Ammon's horn (tissue), 1 donor: ENCODE measurements at regions not wholly inside any gene's neighbourhood (a gene's known extent, or its start where the extent isn't known, plus 50 kb on each side); places are given as distances from the start of the nearest gene placed in this dataset.
A peak's percentile ranks its signal among the peaks of the same experiment; 100 is the strongest.
"Not testable (repeated sequence)": the region's sequence is repeated elsewhere in the genome, so short reads cannot be mapped to it uniquely, and the experiment has no call there.

Source experiments
- DNase-seq: peaks from one replicate; pipeline ENCODE4 v3.0.0-alpha.2; 2016; ENCODE audit warnings: low spot score

DNA sequence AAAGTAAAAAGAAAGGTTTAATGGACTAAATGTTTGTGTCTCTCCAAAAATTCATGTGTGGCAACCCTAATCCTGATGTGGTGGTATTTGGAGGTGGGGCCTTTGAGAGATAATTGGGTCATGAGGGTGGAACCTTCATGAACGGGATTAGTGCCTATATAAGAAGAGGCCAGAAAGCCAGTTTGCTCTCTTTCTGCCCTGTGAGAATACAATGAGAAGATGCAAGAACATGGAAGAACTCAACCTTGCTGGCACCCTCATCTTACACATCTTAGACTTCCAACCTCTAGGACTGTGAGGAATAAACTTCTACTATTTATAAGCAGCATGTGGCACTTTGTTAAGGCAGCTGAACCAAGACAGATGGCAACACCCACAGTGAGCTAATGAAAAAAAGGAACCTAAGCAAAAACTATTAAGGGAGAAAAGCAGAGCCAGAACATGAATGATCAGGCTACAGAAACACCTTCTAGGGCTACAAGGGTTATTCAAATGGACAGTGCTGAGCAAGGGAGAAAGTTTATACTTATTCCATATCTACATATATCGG lies 159.5 kb downstream of the PLK2 start:
- DNase-seq = peak; percentile 41

DNA sequence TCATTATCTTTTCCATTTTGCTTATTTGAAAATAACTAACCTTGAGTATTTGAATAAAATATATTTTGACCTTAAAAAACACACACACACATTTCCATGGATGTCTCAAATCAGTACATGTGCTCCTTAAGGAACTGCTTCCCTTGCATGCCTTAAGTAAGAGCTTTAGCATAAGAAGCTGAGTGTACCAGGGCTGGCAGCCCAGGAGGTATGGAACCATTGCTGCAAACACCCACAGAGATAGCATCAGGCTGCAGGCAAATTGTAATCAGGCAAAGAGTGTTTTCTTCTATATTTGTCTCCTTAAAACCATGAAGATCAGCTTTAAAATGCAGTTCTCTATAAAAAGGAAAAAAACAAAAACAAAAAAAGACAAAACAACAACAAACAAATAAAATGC lies 160.6 kb downstream of the PLK2 start:
- peak; percentile 23 for DNase-seq

DNA sequence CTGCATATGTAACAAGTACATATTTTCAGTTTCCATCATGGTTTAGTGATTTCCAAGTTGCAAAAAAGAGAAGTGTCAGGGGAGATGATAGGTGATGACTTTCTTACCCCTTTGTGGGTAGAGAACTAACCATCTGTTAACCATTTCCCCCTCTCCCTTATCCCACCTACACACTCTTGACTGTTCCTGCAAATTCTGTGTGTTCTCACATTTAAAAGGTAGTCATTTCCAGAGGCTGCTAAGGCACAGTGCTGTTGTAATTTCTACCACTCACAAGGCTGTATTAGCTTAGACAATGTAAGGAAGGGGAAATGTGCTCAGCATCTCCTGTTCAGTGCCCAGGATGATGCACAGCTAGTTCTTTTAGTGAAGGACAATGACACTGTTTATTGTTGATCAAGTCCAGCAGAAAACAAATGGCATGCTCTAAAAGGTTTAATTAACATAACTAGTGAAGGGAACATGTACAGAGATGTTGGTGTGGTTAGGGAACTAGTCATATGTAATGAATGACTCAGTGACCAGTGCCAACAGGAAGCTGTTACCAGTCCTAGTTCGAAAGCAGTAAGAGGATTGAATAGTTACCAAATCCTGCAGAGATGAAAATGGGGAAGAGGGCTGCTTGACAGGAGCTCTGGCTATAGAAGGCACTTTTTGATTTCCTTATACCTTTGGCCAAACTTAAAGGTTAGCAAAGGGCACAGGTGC lies 165.1 kb downstream of the PLK2 start:
- no peak for DNase-seq

DNA sequence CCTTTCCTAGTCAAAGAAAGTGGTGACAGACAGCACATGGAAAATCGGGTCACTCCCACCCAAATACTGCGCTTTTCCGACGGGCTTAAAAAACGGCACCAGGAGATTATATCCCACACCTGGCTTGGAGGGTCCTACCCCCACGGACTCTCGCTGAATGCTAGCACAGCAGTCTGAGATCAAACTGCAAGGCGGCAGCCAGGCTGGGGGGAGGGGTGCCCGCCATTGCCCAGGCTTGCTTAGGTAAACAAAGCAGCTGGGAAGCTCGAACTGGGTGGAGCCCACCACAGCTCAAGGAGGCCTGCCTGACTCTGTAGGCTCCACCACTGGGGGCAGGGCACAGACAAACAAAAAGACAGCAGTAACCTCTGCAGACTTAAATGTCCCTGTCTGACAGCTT lies 171.6 kb downstream of the PLK2 start:
- DNase-seq = not testable (repeated sequence)

DNA sequence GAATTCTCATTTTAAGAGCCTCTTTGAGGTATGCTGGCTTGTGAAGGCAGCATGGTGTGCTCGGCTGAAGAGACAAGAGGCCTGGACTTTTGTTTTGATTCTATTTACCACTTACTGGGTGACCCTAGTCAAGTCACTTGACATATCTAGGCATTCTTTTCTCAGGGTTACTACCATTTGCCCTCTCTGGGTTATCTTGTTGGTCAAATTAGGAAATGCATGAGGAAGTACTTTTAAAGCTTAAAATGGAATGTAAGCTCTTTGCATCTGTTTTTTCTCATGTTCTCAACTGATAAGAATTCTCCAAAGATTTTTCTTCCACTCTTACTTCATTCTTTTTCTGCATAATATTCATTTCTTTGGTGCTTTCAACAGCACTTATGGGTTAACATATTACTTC lies 173.1 kb downstream of the PLK2 start:
- no peak for DNase-seq

DNA sequence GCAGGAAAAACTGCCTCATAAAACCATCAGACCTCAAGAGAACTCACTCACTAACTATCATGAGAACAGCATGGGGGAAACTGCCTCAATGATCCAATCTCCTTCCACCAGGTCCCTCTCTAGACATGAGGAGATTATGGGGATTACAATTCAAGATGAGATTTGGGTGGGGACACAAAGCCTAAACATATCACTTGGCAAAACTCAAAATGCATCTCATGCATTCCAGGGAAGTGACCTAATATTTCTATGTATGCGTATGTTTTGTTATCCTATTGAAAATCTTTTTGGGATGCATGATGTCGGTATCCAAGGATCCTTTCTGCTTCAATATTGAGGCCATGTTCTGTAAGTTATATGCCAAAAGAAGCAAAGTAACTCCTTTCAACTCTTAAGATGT lies 174.0 kb downstream of the PLK2 start:
- DNase-seq = no peak

DNA sequence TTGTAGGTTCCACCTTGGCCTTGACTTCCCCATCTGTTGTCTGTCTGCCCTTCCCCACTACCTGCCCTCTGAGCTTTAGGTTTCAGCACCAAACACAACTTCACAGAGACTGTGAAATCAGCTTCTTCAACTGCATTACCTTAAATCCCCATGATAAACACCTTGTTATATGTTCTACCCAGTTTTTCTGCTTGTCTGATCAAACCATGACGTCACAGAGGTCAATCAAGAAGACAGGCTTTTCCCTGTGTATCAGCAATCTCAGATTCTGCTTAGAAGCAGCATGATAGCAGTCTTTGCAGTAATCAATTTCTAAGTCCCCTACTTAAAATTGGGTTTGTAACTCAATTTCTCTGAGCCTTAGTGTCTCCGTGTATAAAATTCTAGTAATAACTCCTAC lies 175.0 kb downstream of the PLK2 start:
- DNase-seq = no peak

DNA sequence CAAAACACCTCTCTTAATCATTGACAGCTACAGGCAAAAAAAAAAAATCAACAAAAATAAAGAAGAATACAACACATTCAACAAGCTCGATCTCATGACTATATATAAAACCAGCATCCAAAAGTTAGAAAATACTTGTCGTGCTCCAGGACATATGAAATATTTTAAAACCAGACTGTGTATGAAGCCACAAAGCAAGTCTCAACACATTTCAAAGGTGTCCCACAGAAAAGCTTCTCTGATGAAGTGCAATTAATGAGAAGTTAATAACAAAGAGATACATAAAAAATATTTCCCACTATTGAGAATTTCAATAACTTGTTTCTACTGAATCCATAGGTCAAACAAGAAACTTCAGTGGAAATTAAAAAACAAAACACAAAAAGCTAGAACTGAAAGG lies 178.7 kb downstream of the PLK2 start:
- DNase-seq = no peak

DNA sequence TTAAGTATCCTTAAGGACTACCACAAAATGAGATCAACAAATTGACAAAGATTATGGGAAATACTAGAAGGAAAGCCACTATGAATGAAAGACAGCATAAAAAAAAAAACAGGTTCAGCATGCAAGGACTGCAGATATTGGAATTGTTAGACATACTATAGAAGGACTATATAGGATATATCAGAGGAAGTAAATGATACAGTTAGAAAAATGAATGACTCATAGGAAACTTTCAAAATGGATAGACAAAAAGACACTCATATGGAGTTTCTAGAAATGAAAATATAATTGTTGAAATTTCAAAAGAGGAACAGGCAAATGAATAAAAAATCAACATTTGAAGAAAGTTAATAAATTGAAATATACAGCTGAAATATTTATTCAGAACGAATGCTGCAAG lies 180.6 kb downstream of the PLK2 start:
- DNase-seq = no peak

DNA sequence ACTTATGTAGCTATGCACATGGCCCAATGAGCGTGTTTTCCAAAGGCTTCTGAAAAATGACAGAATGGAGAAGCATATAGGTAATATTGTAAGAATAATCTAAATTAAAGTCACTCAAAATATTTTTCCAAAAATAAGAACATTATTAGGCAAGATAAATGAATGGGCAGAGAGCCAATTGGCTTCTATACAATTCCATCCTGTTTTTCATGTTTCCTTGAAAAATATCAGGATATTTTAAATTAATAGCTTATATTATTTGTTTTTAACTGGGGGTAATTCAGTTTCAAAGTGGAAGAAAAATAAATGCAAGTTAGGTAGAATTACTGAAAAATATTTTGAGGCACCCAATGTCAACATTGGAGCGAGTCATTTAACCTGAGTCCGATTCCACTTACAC lies 183.5 kb downstream of the PLK2 start:
- no peak for DNase-seq

DNA sequence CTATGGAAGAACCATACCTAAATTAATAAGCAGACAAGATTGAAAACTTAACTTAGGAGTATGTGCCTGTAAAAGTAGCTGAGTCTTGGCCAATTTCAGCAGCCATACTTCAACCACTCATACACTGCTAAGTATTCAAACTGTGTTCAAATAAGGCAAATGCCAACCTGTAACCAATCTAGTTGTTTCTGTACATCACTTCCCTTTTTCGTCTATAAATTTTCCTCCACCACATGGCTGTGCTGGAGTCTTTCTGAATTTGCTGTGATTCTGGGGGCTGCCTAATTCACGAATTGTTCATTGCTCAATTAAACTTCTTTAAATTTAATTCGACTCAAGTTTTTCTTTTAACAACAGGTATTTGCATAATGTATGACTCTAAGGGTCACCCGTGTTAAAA lies 184.4 kb downstream of the PLK2 start:
- no peak for DNase-seq

DNA sequence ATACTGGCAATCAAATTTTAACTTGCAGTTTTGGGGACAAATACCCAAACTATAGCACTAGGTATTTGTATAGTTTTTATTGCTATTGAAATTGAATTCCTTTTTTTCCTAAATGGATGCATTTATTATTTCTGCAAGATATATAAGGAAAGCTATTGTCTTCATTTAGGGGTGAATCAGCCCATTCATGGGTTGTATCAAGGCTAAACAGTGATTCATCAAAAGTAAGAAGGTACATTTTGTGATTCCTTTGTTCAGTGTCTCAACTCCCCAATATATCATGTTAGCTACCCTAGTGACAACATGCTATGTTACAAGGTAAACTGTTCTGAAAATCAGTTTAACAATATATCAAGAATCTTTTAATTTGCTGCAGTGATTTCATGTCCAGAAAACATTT lies 185.7 kb downstream of the PLK2 start:
- no peak for DNase-seq

DNA sequence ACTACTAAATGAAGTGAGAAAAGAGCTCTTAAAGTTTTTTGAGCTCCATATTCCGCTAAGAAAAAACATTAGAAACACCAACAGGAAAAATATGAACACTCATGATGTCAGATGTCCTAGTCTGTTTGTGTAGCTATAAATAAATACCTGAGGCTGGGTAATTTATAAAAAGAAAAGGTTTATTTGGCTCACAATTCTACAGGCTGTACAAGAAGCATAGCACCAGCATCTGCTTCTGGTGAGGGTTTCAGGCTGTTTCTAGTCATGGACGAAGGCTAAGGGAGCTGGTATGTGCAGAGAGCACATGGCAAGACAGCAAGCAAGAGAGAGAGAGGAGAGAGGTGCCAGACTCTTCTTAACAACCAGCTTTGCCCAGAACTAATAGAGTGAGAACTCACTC lies 186.2 kb downstream of the PLK2 start:
- no peak for DNase-seq

DNA sequence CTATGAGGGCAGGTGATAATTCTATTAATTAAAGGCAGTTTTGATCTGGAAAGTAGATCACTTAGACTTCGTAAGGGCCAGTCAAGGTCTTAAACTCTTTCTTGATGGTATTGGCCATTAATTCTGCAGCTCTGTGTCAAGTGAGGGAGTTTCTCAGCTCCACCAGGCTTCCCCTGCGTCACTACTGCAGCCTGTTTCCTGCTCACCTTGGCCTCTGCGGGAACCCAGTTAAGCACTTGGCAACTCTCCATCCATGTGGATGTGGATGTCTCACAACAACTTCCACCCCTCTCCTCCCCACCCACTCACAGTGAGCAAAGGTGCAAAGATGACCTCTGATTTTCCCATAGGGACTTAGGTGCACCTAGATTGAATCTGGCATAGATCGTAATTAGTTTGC lies 191.6 kb downstream of the PLK2 start:
- no peak for DNase-seq

DNA sequence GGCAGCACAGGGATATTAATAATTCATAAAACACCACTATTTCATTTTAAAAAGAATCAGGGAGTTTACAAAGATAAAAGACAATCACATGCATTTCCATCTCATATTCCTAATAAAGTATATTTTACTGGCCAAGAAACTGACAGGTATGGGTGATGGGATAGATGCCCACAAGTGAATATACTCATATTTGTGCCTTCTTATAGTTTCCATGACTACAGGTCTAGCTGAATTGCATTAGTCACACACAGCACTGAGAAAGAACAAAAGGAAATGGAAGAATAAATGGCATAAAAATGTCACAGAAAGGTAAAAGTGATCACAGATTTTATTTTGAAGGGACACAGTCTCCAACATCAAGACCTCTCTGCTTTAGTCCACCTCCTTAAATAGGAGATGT lies 193.5 kb downstream of the PLK2 start:
- DNase-seq = no peak

DNA sequence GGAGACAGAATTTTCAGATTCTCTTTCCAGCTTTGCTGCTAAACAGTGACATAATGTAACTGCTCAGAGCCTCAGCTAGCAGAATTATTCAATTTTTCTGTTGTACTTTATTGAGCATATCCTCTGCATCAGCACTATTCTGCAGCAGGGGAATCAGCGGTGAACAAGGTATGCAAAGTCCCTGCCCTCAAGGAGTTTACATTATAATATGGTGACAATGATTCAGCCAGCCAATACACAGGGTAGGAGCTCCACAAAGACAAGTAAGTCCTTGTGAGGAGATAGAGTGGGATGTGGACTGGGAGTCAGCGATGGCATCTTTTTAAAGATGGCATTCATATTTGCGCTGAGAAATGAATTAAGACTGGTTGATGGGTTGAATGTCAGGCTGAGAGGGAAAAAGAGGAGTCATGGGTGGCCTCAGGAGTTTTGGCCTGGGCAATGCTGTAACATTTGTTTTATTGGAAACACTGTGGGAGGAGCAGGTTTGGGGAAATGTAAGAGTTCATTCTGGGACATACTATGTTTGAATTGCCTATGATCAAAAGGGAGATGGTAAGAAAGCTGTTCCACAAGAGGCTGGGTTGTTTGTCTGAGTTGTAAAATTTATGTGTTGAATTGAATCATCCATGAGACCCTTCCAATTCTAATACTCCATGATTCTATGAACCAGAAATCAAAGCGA lies 194.5 kb downstream of the PLK2 start:
- DNase-seq = peak; percentile 8

DNA sequence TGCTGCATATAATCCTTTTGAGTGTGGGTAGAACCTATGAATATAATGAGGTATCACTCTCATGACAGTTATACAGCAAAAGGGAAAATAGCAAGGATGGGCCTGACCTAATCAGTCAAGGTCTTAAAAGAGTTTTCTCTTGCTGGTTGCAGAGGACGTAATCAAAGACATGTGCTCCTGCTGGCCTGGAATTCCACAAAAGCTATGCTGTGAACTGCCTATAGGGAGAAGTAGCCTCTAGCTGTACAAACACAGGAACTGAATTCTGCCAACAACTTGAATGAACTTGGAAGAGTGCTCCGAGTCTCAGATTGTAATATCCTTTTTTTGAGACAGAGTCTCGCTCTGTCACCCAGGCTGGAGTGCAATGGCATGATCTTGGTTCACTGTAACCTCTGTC lies 195.6 kb downstream of the PLK2 start:
- DNase-seq = no peak

DNA sequence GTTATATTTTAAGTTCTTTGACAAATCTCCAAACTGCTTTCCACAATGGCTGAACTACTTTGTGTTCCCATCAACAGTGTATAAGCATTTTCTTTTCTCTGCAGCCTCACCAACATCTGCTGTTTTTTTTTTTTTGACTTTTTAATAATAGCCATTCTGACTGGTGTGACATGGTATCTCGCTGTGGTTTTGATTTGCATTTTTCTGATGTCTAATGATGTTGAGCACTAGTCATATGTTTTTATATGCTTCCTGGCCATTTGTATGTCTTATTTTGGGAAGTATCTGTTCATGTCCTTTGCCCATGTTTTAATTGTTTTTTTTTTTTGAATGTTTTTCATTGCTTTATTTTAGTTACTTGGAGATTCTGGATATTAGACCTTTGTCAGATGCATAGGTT lies 196.6 kb downstream of the PLK2 start:
- DNase-seq = no peak

DNA sequence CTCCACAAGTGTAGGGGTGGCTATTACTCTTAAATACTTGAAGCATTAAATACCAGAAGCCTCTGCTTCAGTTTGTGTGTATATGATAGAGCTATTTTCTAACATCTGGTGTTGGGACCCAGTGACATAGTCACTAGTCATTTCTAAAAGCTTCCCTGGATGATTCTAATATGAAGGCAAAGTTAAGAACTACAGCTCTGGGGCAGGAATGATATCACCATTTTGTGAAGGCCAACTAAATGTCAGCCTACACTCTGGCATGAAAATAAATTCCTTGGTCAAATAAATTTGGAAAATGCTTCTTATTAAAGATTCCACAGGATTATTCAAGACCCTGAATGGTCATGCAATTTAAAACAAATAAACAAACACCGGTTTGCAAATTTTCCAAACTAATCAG lies 197.7 kb downstream of the PLK2 start:
- DNase-seq = no peak

DNA sequence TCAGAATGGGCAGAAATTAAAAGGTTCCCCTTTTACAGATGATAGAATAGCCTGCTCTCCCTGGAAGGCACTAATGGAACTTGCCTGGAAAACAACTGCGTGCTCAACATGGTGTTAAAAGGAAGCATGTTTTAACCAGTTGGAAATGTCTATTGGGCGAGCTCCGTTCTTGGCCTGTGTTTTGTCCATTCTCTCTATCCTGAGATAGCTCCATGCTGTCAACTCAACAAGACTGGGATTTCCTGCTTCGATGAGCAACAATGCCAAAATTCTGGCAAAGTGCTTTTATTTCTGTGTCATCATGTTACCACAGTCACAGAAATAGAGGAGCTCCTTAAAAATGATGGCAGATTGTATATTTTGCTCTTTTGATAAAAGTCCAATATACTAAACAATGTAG lies 198.3 kb downstream of the PLK2 start:
- peak; percentile 5 for DNase-seq

DNA sequence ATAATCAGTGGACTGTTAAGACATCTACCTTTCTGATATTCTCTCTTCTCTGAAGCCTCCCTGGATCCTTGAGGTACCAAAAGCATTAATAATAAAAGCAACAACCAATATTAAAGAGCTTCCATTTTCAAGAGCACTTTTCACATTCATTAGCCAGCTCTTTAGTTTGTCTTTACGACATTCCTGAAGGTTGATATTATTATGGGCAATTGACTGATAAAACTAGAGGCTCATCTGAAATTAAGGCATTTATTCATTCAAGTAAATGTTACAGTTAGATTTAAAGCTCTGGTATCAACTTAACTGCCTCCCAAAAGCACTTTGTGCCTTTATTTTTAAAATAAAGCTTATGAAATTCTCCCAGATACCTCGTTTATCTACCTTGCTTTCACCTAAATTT lies 199.6 kb downstream of the PLK2 start:
- no peak for DNase-seq

DNA sequence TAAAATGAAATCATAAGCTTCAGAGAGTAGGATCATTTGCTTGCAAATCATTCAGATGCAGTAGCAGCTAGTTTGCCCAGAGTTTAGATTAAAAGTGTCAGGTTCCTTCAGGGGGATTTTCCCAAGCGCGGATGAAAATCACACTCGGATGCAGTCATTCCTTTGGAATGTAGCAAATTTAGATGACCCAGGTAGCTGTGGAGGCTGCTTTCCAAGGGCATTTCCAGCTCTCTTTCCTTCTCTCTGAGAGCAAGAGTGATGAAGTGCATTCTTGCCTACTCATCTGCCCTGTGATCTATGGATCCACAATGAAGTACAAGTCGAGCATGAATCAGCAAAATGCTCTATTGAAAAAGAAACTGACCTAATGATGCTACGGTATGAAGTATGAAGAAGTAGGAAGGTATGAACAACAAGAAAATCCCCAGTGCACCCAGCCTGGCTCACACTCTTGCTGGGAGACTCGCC lies 200.2 kb downstream of the PLK2 start:
- no peak for DNase-seq

DNA sequence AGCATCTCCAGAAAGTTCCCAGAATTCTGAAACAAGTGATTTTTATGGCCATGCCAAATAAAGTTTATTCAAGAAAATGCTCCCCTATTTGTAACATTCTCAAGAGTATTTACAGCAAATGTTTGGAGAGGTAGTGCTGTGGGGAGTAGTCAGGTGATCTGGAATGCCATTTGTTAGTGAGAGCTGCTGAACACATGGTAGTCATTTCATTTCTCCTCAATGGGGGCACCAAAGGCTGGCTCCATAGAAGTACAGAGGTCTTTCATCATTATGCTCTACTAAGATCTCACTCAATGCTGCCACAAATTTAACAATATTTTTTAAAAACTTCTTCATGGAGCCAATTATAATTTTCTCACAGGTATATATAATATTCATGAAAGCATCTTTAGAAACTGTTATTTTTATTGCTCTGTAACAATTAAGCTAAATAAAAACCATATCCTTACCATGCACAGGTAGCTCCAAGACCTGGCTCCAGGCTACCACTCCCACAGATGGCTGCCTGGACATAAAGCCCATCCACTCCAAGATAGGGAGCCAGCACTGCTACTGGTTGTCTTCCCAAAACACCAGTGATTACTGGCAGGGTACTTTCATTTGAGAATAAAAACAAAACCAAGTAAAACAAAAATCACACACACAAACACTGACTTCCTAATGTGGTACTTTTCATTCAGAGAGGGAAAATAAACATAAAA lies 200.8 kb downstream of the PLK2 start:
- DNase-seq = no peak
